GM21576 (cell line): ENCODE measurements at regions not wholly inside any gene's neighbourhood (a gene's known extent, or its start where the extent isn't known, plus 50 kb on each side); places are given as distances from the start of the nearest gene placed in this dataset.

Experiments used
- ATAC-seq: cut with Tn5 transposase; IDR thresholded peaks from one replicate; pipeline ENCODE4 v1.9.1; 2021; ENCODE audit warnings: mild to moderate bottlenecking, moderate library complexity; ENCODE audit not compliant: unreplicated experiment

DNA sequence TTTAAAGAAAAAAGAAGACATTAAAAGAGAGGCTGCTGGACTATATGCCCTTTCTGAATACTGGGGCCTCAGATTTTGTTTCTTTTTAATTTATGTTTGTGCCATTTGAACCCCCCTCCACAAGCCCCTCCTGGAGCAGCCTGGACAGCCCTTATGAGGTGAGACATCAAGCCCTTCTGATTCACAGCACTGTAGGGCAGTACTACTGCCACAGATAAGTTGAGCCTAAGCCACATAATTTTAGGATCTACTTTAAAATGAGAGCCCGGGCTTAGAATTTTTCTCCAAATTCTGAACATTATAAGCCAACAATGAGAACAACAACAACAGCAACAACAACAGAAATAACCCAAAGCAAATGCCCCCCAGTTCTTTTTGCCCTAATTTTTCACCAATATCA, 256.9 kb upstream of the SALL1 start:
- ATAC-seq: no peak

DNA sequence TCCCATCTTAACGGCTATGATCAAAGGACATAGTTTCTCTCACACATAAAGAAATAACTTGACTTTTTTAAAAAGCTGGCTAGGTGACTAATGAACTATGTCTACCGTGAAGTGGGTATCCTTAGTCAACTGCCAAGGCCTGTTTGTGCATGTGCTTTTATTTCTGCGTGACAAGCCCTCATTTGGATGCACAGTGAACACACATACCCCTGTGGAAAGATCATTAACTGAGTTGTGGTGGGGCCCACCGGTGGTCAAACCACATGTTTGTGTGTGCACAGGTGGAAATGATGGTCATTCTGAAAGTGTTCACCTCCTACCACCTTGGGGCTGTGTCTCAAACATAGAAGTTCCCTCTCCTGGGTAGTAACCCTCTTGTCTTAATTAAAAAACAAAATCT, 256.1 kb upstream of the SALL1 start:
- no peak for ATAC-seq

DNA sequence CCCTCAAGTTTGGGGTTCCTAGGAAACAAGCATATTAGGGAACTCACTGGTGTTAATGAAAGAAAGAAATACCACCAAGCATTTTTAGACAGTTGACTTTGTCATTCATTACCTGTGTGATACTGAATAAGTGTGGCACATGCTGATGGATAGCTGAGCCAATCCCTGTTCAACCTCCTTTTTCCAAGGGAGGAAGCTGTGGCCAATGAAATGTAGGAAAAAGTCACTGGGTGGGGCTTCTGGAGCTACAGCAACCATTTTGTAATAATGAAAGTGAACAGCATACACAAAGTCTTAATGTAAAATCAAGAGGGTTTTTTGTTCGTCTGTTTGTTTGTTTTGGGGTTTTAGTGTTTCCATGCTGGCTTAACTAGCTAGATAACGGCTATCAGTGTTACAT, 254.3 kb upstream of the SALL1 start:
- no peak for ATAC-seq

DNA sequence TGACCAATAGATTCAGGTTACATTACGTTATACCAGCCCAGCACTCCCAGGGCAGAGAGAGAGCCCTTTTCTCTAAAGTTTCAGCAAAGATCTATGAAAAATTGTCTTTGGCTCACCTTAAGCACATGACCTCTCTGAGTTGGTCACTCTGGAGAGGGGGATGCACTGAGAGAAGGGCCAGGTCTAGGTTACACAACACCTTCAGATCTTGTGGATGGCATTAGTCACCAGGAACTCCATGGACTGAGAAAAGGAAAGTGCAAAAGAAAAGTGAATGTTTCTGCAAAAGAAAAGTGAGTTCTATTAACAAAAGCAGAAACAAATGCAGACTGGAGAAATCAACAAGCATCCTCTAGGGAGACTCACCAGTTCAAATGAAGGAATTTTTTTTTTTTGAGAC, 253.3 kb upstream of the SALL1 start:
- ATAC-seq: no peak

DNA sequence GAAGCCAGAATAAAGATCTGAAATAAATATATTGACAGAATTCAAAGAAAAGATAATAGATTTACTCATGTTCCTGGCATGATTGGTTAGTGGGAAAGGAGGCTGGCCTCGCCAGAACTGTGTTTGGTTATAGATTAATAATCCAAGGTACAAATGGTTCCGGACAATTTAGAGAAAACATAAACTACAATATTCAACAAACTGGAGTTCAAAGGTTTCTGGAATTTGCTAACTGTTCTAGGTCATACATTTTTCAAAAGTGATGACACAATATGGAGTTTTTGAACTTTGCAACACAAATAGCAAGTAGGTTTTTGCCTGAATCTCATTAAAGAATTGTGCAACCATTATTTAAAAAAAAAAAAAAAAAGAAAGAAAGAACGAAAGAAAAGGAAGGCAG, 251.7 kb upstream of the SALL1 start:
- no peak for ATAC-seq

DNA sequence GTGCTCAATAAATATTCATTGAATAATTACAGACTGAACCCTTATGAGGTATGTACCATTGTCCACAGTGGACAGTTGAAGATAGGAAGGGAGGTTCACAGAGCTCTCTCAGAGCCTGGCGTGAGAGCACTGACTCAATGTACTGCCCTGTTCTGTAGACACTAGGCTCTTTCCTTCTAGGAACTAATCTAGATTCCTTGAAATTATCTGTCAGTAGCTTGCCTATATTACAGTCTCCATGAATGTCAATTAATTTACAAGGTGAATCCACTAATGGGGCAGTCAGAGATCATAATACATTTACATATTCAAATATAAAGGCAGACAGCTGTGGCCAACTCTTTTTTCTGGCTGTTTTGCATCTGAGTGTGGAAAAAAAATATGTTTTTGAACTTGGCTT, 251.2 kb upstream of the SALL1 start:
- no peak for ATAC-seq

DNA sequence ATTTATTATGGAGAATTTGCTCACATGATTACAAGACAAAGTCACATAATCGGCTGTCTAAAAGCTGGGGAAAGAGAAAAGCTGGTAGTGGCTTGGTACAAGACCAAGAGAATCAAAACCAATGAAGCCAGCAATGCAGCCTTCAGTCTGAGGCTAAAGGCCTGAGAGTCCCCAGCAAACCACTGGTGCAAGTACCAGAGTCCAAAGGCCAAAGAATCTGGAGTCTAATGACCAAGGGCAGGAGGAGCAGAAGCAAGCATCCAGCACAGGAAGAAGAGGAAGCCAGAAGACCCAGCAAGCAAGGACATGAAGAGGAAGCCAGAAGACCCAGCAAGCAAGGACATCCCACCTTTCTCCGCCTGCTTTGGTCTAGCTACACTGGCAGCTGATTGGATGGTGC, 250.6 kb upstream of the SALL1 start:
- no peak for ATAC-seq

DNA sequence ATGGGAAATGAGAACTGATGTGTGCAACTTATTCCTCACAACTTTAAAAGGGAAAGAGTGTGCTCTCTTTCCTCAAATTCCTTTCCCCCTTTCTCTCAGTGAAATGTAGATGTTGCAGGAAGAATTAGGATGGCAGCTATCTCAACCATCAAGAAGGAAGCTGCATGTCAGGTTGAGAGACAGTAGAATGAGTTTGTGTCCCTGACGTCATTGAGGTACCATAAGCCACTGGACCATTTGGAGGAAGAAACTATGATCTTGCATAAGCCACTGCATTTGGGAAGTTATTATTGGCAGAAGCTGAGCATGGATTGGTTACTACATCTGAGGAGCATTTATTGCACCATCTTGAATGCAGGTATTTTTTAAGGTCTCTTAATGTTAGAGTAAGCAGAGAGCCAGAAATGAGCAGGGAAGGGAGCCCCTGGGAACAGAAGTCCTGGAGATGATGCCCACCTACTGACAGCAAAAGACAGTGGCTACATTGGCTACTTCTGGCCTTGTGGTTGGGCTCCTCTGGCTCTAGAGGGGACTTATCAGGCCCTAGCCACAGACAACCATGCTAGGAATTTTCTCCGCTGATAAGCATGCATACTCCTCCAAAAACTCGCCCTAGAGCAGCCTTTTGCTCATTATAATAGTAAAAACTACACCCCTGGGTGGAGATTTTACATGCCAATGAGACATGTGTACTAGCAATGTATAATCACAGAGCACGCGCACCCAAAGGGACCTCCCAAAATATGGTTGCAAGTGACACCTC, 249.0 kb upstream of the SALL1 start:
- ATAC-seq: no peak

DNA sequence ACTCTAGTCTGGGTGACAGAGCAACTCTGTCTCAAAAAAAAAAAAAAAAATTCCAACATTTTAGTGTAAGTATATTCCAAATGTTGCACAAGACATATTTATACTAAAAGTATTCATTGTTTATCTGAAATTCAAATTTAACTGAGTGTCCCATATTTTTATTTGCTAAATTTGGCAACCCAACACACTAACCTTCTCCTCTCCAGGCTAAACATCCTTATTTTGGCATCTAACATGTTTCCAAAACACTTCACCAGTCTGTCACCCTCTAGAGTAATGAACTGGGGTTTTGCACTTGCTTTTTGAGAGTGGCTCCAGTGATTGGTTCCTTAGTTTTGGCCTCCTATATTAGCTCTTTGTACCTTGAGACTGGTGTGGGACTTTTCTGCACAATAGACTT, 243.4 kb upstream of the SALL1 start:
- no peak for ATAC-seq

DNA sequence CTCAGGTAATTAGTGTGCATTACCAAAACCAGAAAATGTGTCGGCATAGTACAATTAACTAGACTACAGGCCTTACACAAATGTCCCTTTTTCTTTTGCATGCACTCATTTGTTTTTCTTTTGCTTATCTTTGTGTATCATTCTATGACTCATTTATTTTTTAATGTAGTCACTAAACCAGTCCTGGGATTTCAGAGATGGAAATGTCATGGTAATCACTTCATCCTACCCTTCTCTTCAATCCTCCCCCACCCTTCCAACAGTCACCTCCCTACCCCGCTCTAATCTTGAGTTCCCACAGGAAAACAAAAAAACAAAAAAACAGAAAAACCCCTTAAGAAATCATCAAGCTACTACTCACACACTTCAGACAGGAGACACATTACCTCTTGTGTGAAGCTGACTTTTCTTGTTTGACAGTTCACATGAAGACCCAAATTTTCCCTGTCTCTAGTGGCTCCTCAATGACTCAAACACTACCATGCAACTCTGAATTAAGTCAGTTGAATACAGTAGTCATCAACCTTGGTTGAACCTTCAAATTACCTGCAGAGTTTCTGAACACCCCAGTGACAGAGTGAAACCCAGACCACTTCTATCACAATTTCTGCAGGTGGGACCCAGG, 242.4 kb upstream of the SALL1 start:
- ATAC-seq: no peak

DNA sequence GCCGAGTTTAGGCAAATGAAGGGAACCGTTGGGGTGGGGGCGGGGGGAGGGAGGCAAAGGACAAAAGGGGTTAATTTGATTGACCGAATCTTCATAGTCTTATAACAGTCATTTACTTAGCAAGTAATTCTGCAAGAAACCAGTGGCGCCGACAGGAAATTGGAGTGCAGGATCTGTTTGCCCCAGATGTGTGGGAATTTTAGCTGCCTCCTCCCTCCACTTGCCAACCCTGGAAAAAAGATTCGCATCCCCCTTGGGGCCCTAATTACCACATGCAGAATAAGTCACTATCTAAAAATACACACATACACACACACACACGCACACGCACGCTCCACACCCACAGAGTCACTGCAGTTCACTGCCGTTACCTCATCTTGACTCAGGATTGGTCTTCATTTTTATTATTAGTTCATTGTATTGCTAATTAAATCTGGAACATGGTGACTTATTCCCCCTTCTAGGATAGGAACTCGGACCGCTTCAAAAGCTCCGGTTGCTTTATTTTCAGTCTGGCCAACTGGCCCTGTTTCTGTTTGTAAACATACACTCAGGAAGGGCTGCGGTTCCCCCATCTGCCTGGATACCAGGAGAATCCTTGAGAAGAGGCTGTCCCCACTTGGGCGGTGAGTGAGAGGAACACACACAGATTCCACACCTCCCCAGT, 241.6 kb upstream of the SALL1 start:
- no peak for ATAC-seq

DNA sequence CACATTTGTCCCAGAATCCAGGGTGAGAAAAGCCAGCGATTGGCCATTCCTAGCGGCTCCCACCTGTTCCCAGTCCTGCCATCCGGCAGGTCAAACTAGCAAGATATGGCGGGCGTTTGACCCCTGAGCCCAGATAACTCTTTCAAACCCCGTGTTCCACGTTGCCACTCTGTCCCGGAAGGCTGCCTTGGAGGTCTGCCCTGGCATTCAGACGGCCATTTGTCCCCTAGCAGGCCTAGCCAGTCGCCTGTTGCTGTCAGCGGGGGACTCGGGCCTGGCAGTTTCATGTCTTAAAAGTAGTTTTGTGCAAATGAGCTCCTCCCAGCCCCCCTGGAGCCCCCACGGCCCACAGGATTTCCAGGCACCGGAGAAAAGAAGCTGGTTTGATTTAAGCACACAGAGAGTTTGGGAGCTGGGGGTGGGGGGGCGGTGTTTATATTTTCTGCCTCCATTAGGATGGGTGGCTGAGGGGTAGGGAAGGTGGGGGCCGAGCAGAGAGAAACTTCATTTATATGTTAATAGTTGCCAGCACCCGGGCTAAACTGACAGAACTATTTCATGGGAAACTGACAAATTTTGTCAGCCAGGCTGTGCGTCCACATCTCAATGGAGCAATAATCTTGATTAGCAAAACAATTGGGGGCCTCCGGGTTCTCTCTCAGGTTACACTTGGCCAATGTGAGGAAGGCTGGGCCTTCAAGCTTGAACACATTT, 240.9 kb upstream of the SALL1 start:
- ATAC-seq: no peak

DNA sequence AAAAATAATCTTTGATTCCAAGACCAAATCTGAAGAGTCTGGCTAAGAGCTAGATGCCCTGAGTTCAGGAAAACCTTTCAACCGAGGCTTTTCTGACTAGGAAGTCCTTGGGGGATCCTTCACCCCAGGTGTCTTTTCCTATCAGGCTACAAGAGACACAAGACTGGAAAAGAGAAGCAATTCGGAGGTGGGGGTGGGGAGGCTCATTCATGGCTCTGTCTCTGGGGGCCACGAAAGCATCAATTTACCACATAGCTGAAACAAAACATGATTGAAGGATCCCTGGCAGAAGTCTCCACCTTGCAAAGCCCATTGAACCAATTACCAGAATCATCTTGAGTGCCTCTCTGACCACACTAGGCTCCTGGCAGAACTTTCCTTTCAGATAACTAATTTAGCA, 239.8 kb upstream of the SALL1 start:
- no peak for ATAC-seq

DNA sequence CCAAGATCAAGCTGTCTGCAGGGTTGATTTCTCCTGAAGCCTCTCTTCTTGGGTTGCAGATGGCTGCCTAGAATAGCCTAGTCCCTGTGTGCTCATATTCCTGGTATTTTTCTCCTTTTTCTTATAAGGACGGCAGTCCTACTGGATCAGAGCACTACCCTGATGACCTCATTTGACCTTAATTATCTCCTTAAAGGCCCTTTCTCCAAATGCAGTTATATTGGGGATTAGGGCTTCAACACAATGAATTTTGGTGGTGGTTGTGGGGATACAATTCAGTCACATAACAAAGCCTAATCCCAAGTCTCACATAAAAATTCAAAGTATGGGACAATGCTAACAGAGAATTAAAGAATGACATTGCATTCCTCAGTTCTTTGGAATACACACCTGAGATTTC, 238.8 kb upstream of the SALL1 start:
- no peak for ATAC-seq

DNA sequence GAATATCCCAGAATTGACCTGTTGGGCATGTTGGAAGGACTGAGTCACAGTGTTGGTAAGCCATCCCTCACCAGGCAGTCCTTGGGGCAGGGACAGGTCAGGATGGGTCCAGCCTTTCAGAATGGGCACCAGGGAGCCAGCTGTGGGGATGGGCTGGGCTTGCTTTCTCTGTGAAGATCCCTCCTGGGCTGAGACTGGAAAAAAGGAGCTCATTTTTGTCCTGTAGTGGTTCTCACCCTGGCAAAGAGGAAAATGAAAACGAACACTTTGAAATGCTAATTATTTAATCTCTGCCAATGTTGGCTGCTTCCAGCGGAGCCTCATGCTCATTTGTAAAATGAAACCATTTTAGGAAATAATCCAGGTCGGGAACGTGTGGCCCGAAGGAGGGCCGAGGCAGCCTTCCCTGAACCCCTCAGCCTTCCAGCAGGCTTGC, 237.5 kb upstream of the SALL1 start:
- ATAC-seq: no peak

DNA sequence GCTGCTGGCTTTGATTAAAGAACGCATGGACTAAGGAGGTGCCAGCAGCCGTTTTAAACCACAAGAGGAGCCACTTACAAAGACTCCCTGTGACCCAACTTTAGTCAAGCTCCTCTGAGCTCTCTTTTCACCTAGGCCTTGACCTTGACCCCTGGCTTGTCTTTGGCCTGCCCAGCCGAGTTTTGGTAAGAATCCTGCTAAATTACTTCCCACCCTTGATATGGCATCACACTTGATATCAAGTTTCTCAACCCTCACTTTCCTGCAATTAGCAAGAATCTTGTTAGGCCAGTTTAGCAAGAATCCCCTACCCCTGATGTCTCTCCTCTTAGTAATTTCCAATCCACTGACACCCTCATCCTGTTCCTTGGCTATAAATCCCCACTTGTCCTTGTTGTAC, 232.8 kb upstream of the SALL1 start:
- no peak for ATAC-seq

DNA sequence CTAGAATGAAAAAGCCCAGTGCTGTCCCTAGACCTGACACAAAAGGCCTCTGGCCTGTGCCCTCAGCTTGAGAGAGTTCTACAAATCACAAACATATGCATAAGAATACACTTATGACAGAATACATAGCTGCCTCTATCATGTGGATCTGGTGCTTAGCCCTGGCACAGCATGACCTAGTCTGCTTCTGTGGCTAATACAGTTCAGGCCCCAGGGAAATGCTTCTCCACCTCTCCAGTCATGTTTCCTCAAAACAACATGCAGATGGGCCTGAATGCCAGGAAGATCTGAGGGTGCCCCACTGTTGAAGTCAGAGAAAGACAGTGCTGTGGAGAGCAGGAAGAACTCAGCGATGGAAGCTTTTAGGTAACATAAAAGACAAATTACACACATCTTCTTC, 231.9 kb upstream of the SALL1 start:
- no peak for ATAC-seq

DNA sequence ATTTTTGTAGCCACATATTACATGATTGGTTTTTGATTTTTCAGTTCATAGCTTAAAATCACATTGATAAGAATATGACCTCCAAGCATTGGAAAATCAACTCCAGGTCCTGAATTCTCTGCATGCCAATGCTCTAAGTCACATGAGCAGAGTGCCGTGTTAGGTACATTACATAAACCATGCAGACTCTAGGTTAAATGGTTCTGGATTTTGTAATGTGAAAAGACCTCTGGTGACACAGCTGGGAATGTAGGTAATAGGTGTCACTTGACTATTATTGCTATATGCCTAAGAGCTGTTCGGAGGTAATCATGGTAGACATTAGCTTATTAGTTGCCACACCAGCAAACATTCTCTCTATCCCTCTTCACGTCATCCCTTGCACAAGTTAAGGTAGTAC, 231.1 kb upstream of the SALL1 start:
- ATAC-seq: no peak

DNA sequence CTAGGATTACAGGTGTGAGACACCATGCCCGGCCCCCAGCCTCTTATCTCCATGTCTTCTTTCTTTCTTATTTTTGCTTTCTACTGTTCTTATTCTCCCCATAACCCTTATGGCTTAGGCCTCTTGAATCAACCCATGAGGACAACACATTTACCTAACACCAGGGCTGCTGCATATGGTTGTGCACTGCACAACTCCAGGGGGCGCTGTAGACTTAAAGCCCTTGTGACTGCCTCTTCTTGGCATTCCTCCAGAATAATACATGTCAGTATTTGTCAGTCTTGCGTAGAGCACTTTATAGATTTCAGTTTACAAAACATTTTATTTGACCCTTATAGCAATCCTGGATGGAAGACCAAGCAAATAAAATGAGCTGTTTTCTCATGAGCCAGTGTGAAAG, 225.0 kb upstream of the SALL1 start:
- ATAC-seq: no peak

DNA sequence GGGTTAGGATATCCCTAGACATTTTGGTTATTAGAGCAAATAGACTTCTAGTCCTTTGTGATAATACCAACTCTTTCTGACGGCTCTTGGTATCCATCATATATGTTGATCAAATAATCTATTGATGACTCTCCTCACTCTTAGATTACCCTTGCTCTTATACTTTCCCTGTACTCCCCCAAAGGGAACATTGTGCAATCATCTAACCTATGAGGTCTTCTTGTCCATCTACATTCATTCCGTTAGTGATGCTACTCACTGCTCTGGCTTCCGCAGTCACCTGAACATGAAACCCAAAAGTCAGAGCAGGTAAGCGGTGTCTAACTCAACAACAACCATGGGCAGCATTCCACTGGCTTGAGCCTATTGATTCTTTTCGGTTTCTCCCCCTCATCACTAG, 223.7 kb upstream of the SALL1 start:
- no peak for ATAC-seq

DNA sequence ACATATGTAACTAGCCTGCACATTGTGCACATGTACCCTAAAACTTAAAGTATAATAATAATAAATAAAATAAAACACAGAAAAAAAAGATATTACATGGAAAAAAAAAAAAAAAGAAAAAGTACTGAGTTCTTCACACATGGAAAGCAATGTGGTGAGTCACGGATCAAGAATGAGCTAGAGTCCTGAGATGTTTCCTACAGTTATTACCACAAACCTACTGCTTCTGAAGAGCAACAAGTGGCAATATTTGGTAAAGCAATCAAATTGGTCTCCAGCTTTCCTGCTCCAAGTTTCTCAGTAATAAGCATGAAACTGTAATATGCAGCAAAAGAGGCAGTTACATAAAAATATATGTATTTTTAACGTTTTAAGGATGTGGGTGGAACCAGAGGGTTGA, 223.3 kb upstream of the SALL1 start:
- ATAC-seq: no peak

DNA sequence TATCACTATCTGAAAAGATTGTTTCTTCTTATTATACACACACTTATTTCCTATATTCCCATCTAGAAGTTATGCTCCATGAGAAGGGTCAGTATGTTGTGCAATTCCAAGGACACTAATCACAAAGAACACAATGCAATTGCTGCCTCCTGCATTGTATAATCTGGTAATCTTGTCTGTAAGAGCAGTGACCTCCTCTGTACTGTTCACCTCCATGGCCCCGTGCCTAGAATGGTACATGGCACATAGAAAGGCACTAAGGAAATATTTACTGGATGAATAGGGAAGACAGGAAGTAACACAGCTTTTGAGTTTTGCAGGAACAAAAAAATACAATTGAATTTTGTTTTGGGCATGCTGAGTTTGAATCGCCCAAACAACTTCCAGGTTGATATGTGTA, 214.6 kb upstream of the SALL1 start:
- ATAC-seq: no peak
